ENCODE measurements at regions not wholly inside any gene's neighbourhood (a gene's known extent, or its start where the extent isn't known, plus 50 kb on each side); places are given as distances from the start of the nearest gene placed in this dataset.
"Not testable (repeated sequence)": the region's sequence is repeated elsewhere in the genome, so short reads cannot be mapped to it uniquely, and the experiment has no call there.

- no peak for DNase-seq (ENCODE audit: low read depth in 2 of 2)
These were observed 81.0 kb upstream of the TLE4 start for GRCh38 chr9:79490657-79491248.

DNA sequence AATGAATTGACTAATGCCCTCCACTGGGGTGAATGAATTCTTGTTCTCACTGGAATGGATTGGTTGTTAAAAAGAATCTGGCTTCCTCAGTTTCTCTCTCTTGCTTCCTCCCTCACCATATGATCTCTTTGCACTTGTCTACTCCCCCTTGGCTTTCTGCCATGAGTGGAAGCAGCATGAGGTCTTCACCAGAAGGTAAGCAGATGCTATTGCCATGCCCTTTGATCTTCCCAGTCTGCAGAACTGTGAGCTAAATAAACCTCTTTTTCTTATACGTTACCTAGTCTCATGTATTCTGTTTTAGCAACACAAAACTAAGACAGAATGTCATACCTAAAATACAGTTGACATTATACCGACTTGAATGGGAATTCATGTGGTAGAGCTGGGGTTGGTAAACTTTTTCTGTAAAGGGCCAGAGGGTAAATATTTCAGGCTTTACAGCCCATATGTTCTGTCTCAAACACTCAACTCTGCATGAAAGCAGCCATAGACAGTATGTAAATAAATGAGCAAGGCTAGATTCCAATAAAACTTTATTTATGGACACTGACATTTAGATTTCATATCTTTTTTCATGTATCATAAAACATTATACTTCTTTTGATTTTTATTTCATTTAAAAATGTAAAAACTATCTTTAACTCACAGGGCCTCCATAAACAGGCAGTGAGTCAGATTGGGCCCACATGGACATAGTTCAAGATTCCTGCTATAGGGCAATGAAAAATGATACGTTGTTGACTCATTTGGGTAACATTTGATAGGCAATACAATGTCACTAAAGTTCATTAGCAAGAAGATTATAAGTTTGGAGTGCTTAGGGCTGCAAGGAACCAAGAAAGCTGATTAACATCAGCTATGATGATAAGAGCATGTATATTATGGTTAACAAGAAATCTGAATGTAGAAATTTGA is 79.4 kb upstream of the TLE4 start:
- DNase-seq (ENCODE audit: low read depth in 2 of 2): no peak

- not testable (repeated sequence) for DNase-seq (ENCODE audit: low read depth in 2 of 2)
These were observed 71.4 kb upstream of the TLE4 start for GRCh38 chr9:79500196-79500864.

- DNase-seq (ENCODE audit: low read depth in 2 of 2): no peak
These were observed 70.2 kb upstream of the TLE4 start for GRCh38 chr9:79501546-79501945.

GRCh38 chr9:79507801-79508200 is 64.0 kb upstream of the TLE4 start:
- DNase-seq (ENCODE audit: low read depth in 2 of 2): no peak

GRCh38 chr9:79512251-79512650 is 59.5 kb upstream of the TLE4 start:
- DNase-seq (ENCODE audit: low read depth in 2 of 2): no peak

All from fibroblast of skin of left quadriceps (primary cell).